SK-N-SH treated with all-trans-retinoic acid at 6 μM for 48 hours (cell line): ENCODE measurements at regions not wholly inside any gene's neighbourhood (a gene's known extent, or its start where the extent isn't known, plus 50 kb on each side); places are given as distances from the start of the nearest gene placed in this dataset.

ENCODE experiments used
- ATAC-seq: fragments of 200-7000 bp; cut with Tn5 transposase; 3 replicates; pipeline ENCODE4 v1.9.1; 2020; ENCODE audit warnings: mild to moderate bottlenecking, moderate library complexity
- ARNTL ChIP-seq: fragments of 450-650 bp; formaldehyde crosslinking; IDR thresholded peaks from 2 replicates; pipeline ENCODE4 v1.5.0; 2020; ENCODE audit warnings: low read depth, mild to moderate bottlenecking, moderate library complexity, borderline replicate concordance
- BACH2 ChIP-seq: fragments of 250-450 bp; sonication (Bioruptor Pico); IDR thresholded peaks from 2 replicates; pipeline ENCODE4 v1.9.0; 2021; ENCODE audit warnings: mild to moderate bottlenecking, borderline replicate concordance
- CSDC2 ChIP-seq: fragments of 250-450 bp; sonication (Bioruptor Pico); IDR thresholded peaks from 2 replicates; pipeline ENCODE4 v1.5.0; 2020; ENCODE audit warnings: mild to moderate bottlenecking, moderate library complexity
- GLIS3 ChIP-seq: fragments of 250-450 bp; sonication (Bioruptor Pico); IDR thresholded peaks from 2 replicates; pipeline ENCODE4 v1.5.0; 2020; ENCODE audit warnings: mild to moderate bottlenecking, moderate library complexity
- PPARA ChIP-seq: fragments of 250-450 bp; sonication (Bioruptor Pico); IDR thresholded peaks from 2 replicates; pipeline ENCODE4 v1.5.0; 2020; ENCODE audit warnings: mild to moderate bottlenecking, borderline replicate concordance
- SNAI2 ChIP-seq: fragments of 250-450 bp; sonication (Bioruptor Pico); IDR thresholded peaks from 2 replicates; pipeline ENCODE4 v1.5.0; 2020; ENCODE audit warnings: mild to moderate bottlenecking, moderate library complexity
- TCF4 ChIP-seq: fragments of 250-450 bp; sonication (Bioruptor Pico); IDR thresholded peaks from 2 replicates; pipeline ENCODE4 v1.8.0; 2021; ENCODE audit warnings: mild to moderate bottlenecking, moderate library complexity, borderline replicate concordance
- TOX ChIP-seq: fragments of 250-450 bp; sonication (Bioruptor Pico); IDR thresholded peaks from 2 replicates; pipeline ENCODE4 v1.8.0; 2021; ENCODE audit warnings: mild to moderate bottlenecking, moderate library complexity, borderline replicate concordance
- ZC3H10 ChIP-seq: fragments of 250-450 bp; sonication (Bioruptor Pico); IDR thresholded peaks from 2 replicates; pipeline ENCODE4 v1.5.1; 2021; ENCODE audit warnings: mild to moderate bottlenecking, moderate library complexity
- ZNF565 ChIP-seq: fragments of 450-650 bp; formaldehyde crosslinking; conservative IDR thresholded peaks from 2 replicates; pipeline ENCODE4 v1.5.0; 2020; ENCODE audit warnings: low read depth, mild to moderate bottlenecking, moderate library complexity
- ZNF70 ChIP-seq: fragments of 450-650 bp; formaldehyde crosslinking; IDR thresholded peaks from 2 replicates; pipeline ENCODE4 v1.5.0; 2020; ENCODE audit warnings: mild to moderate bottlenecking, moderate library complexity
- ZNF8 ChIP-seq: fragments of 450-650 bp; formaldehyde crosslinking; IDR thresholded peaks from 2 replicates; pipeline ENCODE4 v1.5.0; 2020; ENCODE audit warnings: mild to moderate bottlenecking, moderate library complexity
- TF ChIP-seq, protein P1 (sequence below): fragments of 250-450 bp; sonication (Bioruptor Pico); IDR thresholded peaks from 2 replicates; pipeline ENCODE4 v1.5.0; 2020; ENCODE audit warnings: mild to moderate bottlenecking, moderate library complexity
- TF ChIP-seq, protein P2 (sequence below): fragments of 250-450 bp; sonication (Bioruptor Pico); IDR thresholded peaks from 2 replicates; pipeline ENCODE4 v1.8.0; 2021; ENCODE audit warnings: low read depth, mild to moderate bottlenecking, moderate library complexity, borderline replicate concordance
- TF ChIP-seq, protein P3 (sequence below): fragments of 250-450 bp; sonication (Bioruptor Pico); IDR thresholded peaks from 2 replicates; pipeline ENCODE4 v1.8.0; 2020; ENCODE audit warnings: mild to moderate bottlenecking, moderate library complexity, borderline replicate concordance
- TF ChIP-seq, protein P4 (sequence below): fragments of 250-450 bp; sonication (Bioruptor Pico); IDR thresholded peaks from 2 replicates; pipeline ENCODE4 v1.5.1; 2020; ENCODE audit warnings: low read depth, mild to moderate bottlenecking, moderate library complexity
- TF ChIP-seq, protein P5 (sequence below): fragments of 250-450 bp; sonication (Bioruptor Pico); IDR thresholded peaks from 2 replicates; pipeline ENCODE4 v1.5.1; 2021; ENCODE audit warnings: mild to moderate bottlenecking, moderate library complexity

DNA sequence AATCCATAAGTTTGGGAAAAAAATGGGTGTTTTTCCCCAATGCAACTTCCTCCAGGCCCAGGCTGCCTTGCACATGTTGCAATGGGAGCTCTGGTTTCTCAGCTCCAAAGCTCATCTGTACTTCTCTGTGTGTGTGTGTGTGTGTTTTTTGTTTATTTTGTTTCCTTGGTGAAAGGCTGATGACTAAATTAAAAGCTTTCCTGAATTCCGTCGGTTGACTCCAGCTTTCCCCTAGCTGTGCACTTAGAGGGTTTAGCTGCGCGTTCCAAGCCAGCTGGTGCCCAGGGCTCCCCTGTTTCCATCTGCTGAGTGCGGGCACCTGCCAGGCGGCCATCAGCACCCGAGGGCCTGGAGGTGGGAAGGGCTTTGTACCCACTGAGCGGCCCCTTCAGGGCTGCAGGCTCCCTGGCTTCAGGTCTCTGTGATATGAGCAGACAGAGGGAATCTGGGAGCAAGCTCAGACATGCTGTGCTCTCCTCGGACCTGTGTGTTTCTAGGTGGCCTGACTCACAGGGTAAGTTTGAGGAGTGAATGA is 129.1 kb upstream of the SOX1 start:
- TF ChIP-seq ZNF565 (CRISPR knock-in tag) (no peak), ARNTL (CRISPR knock-in tag) (no peak), ZNF70 (CRISPR knock-in tag) (no peak), BACH2 (CRISPR knock-in tag) (no peak), TCF4 (CRISPR knock-in tag) (no peak), PPARA (CRISPR knock-in tag) (no peak), ZC3H10 (no peak)
- TF ChIP-seq, protein P1, sequence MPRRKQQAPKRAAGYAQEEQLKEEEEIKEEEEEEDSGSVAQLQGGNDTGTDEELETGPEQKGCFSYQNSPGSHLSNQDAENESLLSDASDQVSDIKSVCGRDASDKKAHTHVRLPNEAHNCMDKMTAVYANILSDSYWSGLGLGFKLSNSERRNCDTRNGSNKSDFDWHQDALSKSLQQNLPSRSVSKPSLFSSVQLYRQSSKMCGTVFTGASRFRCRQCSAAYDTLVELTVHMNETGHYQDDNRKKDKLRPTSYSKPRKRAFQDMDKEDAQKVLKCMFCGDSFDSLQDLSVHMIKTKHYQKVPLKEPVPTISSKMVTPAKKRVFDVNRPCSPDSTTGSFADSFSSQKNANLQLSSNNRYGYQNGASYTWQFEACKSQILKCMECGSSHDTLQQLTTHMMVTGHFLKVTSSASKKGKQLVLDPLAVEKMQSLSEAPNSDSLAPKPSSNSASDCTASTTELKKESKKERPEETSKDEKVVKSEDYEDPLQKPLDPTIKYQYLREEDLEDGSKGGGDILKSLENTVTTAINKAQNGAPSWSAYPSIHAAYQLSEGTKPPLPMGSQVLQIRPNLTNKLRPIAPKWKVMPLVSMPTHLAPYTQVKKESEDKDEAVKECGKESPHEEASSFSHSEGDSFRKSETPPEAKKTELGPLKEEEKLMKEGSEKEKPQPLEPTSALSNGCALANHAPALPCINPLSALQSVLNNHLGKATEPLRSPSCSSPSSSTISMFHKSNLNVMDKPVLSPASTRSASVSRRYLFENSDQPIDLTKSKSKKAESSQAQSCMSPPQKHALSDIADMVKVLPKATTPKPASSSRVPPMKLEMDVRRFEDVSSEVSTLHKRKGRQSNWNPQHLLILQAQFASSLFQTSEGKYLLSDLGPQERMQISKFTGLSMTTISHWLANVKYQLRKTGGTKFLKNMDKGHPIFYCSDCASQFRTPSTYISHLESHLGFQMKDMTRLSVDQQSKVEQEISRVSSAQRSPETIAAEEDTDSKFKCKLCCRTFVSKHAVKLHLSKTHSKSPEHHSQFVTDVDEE (CRISPR knock-in tag): no peak
- no peak for ATAC-seq

DNA sequence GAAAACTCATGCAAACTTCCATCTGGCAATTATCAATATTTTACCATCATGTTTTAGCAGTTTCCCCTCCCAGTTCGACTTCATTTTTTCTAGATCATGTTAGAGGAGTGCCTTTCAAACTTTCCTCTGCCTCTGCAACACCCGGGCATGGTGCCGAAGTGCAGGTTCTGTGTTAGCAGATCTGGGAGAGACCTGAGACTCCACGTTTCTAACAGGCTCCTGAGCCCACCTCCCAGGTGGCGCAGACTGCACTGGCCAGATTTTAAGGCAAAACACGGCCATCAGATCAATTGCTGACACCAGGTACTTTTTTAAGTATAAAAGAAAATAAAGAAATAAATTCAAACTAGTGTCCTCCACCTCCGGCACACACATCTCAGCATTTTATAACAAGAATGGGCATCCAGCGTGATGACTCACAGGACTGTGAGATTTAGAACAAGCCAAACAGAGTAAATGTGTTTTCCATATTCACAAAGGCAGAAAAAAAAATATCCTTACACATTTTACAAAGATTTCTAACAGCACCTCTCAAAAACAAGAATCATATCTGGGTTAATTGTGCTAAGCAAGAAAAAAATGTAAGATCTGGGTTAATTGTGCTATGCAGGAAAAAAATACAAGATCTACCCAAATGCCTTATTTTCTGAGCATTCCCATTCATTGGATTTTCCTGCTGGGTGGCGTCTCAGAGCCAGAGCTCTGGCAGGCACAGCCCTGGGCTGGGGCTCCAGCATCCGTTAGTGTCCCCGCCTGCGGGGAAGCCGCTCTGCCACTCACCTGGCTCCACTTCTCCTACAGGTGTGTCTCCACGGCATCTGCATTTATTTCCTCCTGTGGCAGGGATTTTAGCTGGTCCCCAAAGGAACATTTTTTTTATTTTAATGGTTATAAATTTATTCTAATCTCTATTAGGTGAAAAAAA is 127.9 kb upstream of the SOX1 start:
- no peak for ATAC-seq
- TF ChIP-seq TOX: no peak
- TF ChIP-seq, protein P2, sequence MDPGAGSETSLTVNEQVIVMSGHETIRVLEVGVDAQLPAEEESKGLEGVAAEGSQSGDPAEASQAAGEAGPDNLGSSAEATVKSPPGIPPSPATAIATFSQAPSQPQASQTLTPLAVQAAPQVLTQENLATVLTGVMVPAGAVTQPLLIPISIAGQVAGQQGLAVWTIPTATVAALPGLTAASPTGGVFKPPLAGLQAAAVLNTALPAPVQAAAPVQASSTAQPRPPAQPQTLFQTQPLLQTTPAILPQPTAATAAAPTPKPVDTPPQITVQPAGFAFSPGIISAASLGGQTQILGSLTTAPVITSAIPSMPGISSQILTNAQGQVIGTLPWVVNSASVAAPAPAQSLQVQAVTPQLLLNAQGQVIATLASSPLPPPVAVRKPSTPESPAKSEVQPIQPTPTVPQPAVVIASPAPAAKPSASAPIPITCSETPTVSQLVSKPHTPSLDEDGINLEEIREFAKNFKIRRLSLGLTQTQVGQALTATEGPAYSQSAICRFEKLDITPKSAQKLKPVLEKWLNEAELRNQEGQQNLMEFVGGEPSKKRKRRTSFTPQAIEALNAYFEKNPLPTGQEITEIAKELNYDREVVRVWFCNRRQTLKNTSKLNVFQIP: no peak

DNA sequence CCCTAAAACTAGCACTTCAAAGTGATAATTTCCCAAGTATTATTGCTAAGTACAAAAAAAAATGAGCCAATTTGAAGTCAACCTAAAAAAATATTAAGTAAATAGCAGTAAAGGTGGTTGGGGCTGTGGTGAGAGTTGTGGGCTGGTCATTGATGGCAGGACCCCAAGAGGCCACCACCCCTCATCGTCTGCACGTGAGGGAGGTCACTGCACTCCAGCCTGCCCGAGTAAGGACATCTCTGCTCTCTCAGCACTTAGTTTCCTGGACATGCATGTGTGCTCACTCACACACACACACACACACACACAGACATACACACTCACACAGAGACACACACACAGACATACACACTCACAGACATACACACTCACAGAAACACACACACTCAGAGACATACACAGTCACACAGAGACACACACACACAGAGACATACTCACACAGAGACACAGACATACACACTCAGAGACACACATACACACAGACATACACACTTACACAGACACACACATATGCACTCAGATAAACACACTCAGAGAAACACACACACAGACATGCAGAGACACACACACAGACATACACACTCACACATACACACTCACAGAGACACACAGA is 127.2 kb upstream of the SOX1 start:
- no peak for ATAC-seq
- TF ChIP-seq PPARA (CRISPR knock-in tag) (no peak), ARNTL (CRISPR knock-in tag) (no peak), SNAI2 (CRISPR knock-in tag) (no peak), CSDC2 (CRISPR knock-in tag) (no peak), ZNF8 (CRISPR knock-in tag) (no peak), GLIS3 (no peak), TOX (no peak)
- TF ChIP-seq, protein P3, sequence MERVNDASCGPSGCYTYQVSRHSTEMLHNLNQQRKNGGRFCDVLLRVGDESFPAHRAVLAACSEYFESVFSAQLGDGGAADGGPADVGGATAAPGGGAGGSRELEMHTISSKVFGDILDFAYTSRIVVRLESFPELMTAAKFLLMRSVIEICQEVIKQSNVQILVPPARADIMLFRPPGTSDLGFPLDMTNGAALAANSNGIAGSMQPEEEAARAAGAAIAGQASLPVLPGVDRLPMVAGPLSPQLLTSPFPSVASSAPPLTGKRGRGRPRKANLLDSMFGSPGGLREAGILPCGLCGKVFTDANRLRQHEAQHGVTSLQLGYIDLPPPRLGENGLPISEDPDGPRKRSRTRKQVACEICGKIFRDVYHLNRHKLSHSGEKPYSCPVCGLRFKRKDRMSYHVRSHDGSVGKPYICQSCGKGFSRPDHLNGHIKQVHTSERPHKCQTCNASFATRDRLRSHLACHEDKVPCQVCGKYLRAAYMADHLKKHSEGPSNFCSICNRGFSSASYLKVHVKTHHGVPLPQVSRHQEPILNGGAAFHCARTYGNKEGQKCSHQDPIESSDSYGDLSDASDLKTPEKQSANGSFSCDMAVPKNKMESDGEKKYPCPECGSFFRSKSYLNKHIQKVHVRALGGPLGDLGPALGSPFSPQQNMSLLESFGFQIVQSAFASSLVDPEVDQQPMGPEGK (CRISPR knock-in tag): no peak
- TF ChIP-seq, protein P4, sequence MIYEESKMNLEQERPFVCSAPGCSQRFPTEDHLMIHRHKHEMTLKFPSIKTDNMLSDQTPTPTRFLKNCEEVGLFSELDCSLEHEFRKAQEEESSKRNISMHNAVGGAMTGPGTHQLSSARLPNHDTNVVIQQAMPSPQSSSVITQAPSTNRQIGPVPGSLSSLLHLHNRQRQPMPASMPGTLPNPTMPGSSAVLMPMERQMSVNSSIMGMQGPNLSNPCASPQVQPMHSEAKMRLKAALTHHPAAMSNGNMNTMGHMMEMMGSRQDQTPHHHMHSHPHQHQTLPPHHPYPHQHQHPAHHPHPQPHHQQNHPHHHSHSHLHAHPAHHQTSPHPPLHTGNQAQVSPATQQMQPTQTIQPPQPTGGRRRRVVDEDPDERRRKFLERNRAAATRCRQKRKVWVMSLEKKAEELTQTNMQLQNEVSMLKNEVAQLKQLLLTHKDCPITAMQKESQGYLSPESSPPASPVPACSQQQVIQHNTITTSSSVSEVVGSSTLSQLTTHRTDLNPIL (CRISPR knock-in tag): no peak
- TF ChIP-seq, protein P1 (CRISPR knock-in tag): no peak
- TF ChIP-seq, protein P5, sequence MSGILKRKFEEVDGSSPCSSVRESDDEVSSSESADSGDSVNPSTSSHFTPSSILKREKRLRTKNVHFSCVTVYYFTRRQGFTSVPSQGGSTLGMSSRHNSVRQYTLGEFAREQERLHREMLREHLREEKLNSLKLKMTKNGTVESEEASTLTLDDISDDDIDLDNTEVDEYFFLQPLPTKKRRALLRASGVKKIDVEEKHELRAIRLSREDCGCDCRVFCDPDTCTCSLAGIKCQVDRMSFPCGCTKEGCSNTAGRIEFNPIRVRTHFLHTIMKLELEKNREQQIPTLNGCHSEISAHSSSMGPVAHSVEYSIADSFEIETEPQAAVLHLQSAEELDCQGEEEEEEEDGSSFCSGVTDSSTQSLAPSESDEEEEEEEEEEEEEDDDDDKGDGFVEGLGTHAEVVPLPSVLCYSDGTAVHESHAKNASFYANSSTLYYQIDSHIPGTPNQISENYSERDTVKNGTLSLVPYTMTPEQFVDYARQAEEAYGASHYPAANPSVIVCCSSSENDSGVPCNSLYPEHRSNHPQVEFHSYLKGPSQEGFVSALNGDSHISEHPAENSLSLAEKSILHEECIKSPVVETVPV (CRISPR knock-in tag): no peak
